ENCODE measurements at regions not wholly inside any gene's neighbourhood (a gene's known extent, or its start where the extent isn't known, plus 50 kb on each side); places are given as distances from the start of the nearest gene placed in this dataset.

GRCh38 chr21:26293141-26293946 is 122.8 kb upstream of the APP start:
- Histone ChIP-seq H3K36me3 (no peaks in the 10 kb centered on the region), H3K4me3 (no peak overlapping the region), H3K27ac (no peak overlapping the region), H3K4me1 (no peaks in the 10 kb centered on the region), H3K27me3 (no peaks in the 10 kb centered on the region), H3K9me3 (no peaks in the 10 kb centered on the region)
- intact Hi-C loops (cut with DNase I; ENCODE audit: low total_unique reads) (no loop called here), in situ Hi-C loops (cut with MboI; ENCODE audit: low pct_ligation_motif_present in 1 of 4, low pct_unique_long_range_greater_than_20kb in 1 of 4, low sequenced_read_pairs in 3 of 4) (no loop called here)
- TF ChIP-seq CTCF (IDR thresholded peaks at IDR 0.05) (no peak), POLR2AphosphoS5 (IDR thresholded peaks at IDR 0.05) (no peak), EP300 (IDR thresholded peaks at IDR 0.05; ENCODE audit: low read depth) (no peak), POLR2A (IDR thresholded peaks at IDR 0.05) (no peak)
- DNase-seq, result no peak
- 41 to 47% methylated on average over 3 of the region's 3 CpGs for WGBS, 2 donors (ENCODE audit: low coverage in 1 of 2)

- H3K36me3 ChIP-seq, result no peaks in the 10 kb centered on the region
- in situ Hi-C loops (cut with MboI; ENCODE audit: low pct_ligation_motif_present in 1 of 4, low pct_unique_long_range_greater_than_20kb in 1 of 4, low sequenced_read_pairs in 3 of 4) (no loop called here), intact Hi-C loops (cut with DNase I; ENCODE audit: low total_unique reads) (no loop called here)
- no peak overlapping the region for H3K4me3 ChIP-seq
- WGBS, 2 donors (ENCODE audit: low coverage in 1 of 2), result 92% methylated on average over 1 of the region's 1 CpG; no CpG with 5 or more reads in 1 of the 2 donors
- H3K9me3 ChIP-seq, result no peaks in the 10 kb centered on the region
- no peaks in the 10 kb centered on the region for H3K4me1 ChIP-seq
- no peaks in the 10 kb centered on the region for H3K27me3 ChIP-seq
- DNase-seq, result no peak
- no peak overlapping the region for H3K27ac ChIP-seq
- TF ChIP-seq CTCF (IDR thresholded peaks at IDR 0.05) (no peak), POLR2A (IDR thresholded peaks at IDR 0.05) (no peak), EP300 (IDR thresholded peaks at IDR 0.05; ENCODE audit: low read depth) (no peak), POLR2AphosphoS5 (IDR thresholded peaks at IDR 0.05) (no peak)
Observed at GRCh38 chr21:26288026-26288425, 117.5 kb upstream of the APP start.

- Histone ChIP-seq H3K36me3 (no peaks in the 10 kb centered on the region), H3K27me3 (no peaks in the 10 kb centered on the region), H3K4me1 (no peaks in the 10 kb centered on the region), H3K4me3 (no peak overlapping the region), H3K27ac (no peak overlapping the region), H3K9me3 (no peaks in the 10 kb centered on the region)
- WGBS, 2 donors (ENCODE audit: low coverage in 1 of 2), result 73 to 74% methylated on average over 1 of the region's 1 CpG
- in situ Hi-C loops (cut with MboI; ENCODE audit: low pct_ligation_motif_present in 1 of 4, low pct_unique_long_range_greater_than_20kb in 1 of 4, low sequenced_read_pairs in 3 of 4) (no loop called here), intact Hi-C loops (cut with DNase I; ENCODE audit: low total_unique reads) (no loop called here)
- DNase-seq, result no peak
- TF ChIP-seq POLR2A (IDR thresholded peaks at IDR 0.05) (no peak), POLR2AphosphoS5 (IDR thresholded peaks at IDR 0.05) (no peak), CTCF (IDR thresholded peaks at IDR 0.05) (no peak)
Observed at GRCh38 chr21:26284531-26284930, 114.0 kb upstream of the APP start.

- H3K4me3 ChIP-seq, result no peak overlapping the region
- no peaks in the 10 kb centered on the region for H3K27me3 ChIP-seq
- TF ChIP-seq CTCF (IDR thresholded peaks at IDR 0.05) (no peak), POLR2A (IDR thresholded peaks at IDR 0.05) (no peak), EP300 (IDR thresholded peaks at IDR 0.05; ENCODE audit: low read depth) (no peak), POLR2AphosphoS5 (IDR thresholded peaks at IDR 0.05) (no peak)
- DNase-seq, result no peak
- no peak overlapping the region for H3K27ac ChIP-seq
- no peaks in the 10 kb centered on the region for H3K4me1 ChIP-seq
- in situ Hi-C loops (cut with MboI; ENCODE audit: low pct_ligation_motif_present in 1 of 4, low pct_unique_long_range_greater_than_20kb in 1 of 4, low sequenced_read_pairs in 3 of 4), result no loop called here
- WGBS, 2 donors (ENCODE audit: low coverage in 1 of 2), result 38 to 60% methylated on average over 2 to 4 of the region's 4 CpGs
- H3K9me3 ChIP-seq, result no peaks in the 10 kb centered on the region
- H3K36me3 ChIP-seq, result no peaks in the 10 kb centered on the region
- intact Hi-C loops (cut with DNase I; ENCODE audit: low total_unique reads), result no loop called here
Observed at GRCh38 chr21:26282058-26282457, 111.5 kb upstream of the APP start.

Data from transverse colon (tissue), 4 donors.